GM21447 (cell line): ENCODE measurements at regions not wholly inside any gene's neighbourhood (a gene's known extent, or its start where the extent isn't known, plus 50 kb on each side); places are given as distances from the start of the nearest gene placed in this dataset.

Experiments
- ATAC-seq: cut with Tn5 transposase; IDR thresholded peaks from one replicate; pipeline ENCODE4 v1.9.1; 2021; ENCODE audit not compliant: unreplicated experiment

- no peak for ATAC-seq
Measured at GRCh38 chr19:5218255-5218855, 122.3 kb downstream of the PTPRS start.

GRCh38 chr19:5217171-5217570 is 123.4 kb downstream of the PTPRS start:
- no peak for ATAC-seq

GRCh38 chr19:5216141-5216847 is 124.3 kb downstream of the PTPRS start:
- ATAC-seq, result no peak

GRCh38 chr19:5215431-5215830 is 125.2 kb downstream of the PTPRS start:
- ATAC-seq, result no peak

GRCh38 chr19:5214902-5215301 is 125.7 kb downstream of the PTPRS start:
- no peak for ATAC-seq

GRCh38 chr19:5214371-5214770 is 126.2 kb downstream of the PTPRS start:
- no peak for ATAC-seq

GRCh38 chr19:5213667-5214066 is 126.9 kb downstream of the PTPRS start:
- no peak for ATAC-seq

GRCh38 chr19:5212101-5212500 is 128.5 kb downstream of the PTPRS start:
- ATAC-seq, result no peak

- ATAC-seq, result no peak
Measured at GRCh38 chr19:5211217-5211822, 129.3 kb downstream of the PTPRS start.

GRCh38 chr19:5210556-5210955 is 130.1 kb downstream of the PTPRS start:
- no peak for ATAC-seq

GRCh38 chr19:5207806-5208205 is 132.8 kb downstream of the PTPRS start:
- ATAC-seq, result no peak

GRCh38 chr19:5206751-5207075 is 133.9 kb downstream of the PTPRS start:
- no peak for ATAC-seq

GRCh38 chr19:5205937-5206750 is 134.5 kb downstream of the PTPRS start:
- ATAC-seq, result no peak

GRCh38 chr19:5205381-5205780 is 135.2 kb downstream of the PTPRS start:
- ATAC-seq, result no peak

GRCh38 chr19:5204212-5204611 is 136.4 kb downstream of the PTPRS start:
- no peak for ATAC-seq
